HG03565 (cell line): ENCODE measurements at regions not wholly inside any gene's neighbourhood (a gene's known extent, or its start where the extent isn't known, plus 50 kb on each side); places are given as distances from the start of the nearest gene placed in this dataset.

Experiments used
- ATAC-seq: cut with Tn5 transposase; IDR thresholded peaks from one replicate; pipeline ENCODE4 v1.9.1; 2021; ENCODE audit warnings: mild to moderate bottlenecking, moderate library complexity; ENCODE audit not compliant: unreplicated experiment

DNA sequence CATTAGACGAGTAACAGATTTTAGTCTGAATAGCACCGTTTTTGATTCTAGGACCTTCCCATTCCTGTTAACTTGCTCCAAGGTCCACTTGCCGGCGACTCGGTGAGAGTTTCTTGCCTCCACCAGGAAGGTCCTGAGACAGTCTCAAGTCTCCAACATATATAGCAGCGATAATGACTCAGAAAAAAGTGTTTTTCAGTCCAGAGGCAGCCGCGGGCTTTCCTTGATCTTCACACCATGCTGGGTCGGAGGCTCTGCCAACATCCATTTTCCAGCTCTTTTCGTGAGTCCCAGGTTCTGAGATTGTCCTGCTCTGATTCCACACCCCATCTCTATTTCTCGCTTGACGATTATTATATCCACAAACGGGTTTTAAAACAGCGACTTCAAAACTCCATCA is 170.5 kb downstream of the GPX5 start:
- ATAC-seq = no peak

DNA sequence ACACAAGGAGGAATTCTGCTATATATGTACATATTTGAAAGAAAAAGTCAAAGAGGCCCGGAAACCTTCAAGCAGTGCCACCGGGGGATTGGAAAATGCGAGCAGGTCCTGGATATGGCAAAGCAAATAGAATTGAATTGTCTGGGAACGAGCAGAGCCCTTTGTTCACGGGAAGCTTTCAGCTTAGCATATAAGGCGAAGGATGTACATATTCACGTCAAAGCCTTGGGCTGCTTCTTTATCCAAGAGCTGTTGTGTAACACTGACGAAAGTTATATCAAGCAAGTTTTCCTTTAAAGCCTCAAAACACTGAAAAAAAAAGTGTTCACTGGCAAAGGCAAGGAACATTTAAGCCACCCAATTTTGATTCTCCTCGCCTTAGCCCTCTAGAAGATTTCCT is 171.0 kb downstream of the GPX5 start:
- ATAC-seq = no peak

DNA sequence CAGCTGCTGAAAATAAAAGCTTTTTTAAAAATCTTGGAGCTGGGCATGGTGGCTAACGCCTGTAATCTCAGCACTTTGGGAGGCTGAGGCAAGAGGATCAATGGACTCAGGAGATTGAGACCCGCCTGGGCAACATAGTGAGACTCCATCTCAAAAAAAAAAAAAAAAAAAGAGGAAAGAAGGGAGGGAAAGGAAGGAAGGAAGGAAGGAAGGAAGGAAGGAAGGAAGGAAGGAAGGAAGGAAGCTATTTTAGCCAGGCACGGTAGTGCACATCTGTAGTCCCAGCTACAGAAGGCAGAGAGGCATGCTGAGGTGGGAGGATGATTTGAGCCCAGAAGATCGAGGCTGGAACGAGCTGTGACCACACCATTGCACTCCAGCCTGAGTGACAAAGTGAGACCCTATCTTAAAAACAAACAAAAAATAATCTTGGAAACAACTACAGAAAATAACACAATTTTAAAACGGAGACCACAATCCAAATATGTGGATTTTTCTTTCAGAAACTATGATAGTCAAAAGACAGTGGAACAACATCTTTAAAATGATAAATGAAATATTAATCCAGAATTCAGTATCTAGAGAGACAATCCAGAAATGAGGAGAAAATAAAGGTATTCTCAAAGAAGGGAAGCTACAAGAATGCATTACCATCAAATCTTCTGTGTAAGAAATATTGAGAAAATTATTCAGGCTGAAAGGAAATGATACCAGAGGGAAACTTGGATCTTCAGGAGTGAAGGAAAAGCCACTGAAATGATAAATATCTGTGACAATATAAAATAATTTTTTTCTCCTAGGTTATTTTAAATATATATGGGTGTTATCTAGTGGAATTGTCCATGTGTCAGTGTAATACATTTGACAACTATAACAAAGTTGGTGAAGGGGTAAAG is 182.0 kb downstream of the GPX5 start:
- no peak for ATAC-seq

DNA sequence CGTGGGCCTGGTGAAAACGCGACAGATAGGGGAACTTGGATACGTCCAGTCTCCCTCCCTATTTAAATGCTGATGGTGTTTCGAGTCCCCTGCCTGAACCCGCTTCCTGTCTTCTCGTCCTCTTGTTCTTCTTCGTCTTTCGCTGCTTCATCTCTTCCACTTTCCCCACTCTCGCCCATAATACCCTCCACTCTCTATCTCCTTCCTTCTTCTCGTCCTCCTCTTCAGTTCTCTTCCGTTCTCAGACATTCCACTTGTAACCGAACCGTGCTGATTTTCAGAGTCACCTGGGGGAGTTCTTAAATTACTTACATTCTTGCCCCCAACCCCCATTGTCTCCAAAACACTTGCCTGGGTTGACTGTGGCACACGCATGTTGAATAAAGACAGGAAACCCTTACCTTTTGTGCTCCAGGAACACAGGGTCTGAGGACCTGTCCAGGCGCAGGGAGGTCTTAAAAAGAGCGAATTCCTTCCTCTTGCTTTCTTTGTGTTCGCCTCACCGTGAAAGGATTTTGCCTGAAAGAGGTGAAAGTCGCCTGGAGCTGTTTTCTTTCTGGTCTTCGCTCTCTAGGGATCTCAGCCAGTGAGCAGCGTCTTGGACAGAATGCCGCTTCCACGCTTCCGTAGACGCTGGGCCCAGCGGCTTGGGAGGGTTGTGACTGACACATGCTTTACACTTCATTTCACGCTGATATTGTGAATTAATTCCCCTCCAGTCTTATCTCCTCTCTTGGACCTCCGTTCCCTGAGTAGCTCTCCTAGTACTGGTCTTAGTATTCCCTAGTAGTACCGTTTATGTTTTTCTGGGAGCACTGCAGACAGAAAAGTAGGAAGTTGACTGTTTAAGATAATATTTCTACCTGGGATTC is 184.0 kb downstream of the GPX5 start:
- ATAC-seq = no peak

DNA sequence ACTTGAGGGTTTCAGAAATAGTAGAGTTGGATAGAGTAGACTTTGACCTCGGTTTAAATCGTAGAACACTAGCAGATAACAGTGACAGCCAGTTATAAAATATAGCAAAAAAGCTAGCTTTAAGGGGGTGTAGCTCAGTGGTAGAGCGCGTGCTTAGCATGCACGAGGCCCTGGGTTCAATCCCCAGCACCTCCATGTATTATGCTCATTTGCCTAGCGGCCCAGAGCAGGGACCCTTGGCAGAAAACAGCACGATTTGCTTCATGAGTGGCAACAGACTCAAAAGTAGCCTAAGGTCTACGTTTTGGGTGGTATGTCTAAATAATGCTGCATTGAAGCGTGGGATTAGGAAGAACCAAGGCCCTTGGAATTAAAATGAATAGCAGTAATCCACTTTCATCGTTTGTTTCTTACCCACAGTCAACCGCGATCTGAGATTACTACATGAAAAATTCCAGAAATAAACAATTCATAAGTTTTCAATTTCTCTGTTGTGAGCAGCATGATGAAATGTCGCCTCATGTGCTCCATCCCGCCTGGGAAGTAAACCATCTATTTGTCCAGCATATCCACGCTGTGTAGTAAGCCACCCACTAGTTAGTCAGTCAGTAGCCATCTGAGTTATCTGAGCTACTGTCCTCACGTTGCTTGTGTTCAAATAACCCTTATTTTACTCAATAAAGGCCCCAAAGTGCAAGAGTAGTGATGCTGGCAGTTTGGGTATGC is 184.9 kb downstream of the GPX5 start:
- no peak for ATAC-seq

DNA sequence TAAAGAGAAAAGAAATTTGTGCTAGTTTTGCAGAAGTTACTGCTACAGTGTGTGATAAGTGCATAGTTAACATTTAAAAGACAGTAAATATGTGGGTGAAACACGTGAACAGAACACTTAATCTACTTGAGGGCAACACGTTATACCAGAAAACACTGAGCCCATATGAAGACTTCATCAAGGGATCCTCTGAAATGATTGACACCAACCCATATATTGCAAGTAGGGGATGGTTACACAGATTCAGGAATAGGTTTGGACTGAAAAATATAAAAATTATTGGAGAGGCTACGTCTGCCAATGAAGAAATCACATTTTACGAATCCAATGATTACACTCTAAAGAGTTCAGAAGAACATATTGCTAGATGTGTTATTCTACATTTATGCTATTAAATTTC is 185.6 kb downstream of the GPX5 start:
- no peak for ATAC-seq

DNA sequence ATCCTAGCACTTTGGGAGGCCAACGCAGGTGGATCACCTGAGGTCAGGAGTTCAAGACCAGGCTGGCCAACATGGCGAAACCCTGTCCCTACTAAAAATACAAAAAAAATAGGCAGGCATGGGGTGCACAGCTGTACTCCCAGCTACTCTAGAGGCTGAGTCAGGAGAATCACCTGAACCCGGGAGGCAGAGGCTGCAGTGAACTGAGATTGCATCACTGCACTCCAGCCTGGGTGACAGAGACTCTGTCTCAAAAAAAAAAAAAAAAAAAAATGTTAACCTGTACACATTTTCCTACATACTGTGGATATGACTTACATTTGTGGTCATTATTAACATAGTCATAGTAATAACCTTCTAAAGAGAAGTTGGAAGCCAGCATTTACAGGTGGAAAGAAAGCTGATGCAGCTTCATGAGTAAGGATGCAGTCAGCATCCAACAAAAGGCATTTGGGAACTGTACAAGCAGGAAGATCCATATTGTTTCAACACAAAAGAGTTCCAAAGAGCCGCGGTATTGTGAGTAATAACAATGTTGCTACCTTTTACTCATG is 186.2 kb downstream of the GPX5 start:
- ATAC-seq = no peak

DNA sequence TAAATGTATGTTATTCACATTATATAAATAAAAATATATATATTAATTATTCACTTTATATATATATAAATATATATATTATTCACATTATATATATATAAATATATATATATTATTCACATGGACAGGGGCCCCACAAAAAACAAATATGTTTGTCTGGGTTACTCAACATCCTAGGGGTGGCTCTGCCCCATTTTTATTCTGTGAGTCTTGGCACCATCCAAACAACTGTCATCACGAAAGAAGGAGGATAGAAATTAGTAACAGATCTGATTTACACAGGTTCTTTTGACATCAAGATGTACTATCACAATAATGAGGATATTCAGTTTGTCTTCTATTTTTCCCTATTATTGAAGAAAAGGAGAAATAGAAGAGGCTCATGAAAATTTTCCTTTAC is 187.3 kb downstream of the GPX5 start:
- ATAC-seq = no peak

DNA sequence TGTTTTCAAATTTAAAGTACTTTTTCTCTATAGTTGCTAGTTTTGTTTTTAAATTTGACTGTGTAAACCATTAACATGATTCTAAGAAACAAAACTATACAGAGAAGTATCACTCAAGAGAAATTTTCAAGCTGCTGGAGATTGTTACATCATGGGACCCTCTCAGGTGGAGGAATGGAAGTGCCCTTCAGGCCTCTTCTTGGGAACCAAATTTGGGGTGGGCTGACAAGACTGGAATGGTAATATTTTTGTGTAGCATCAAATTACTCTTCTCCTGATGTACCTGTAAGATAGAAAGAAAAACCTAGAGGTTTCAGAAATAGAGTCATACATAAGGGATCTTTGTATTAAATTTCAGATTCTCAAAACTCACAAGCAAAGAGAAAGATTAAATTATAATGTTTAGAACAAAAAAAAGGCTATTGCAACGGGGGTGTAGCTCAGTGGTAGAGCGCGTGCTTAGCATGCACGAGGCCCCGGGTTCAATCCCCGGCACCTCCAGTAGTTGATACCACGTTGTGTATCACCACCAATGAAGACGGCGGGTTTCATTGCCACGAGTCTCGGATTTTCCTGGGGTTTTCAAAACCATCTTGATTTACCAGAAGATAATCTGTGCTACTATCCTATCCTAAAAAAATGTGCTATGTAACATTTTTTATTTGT is 193.7 kb downstream of the GPX5 start:
- no peak for ATAC-seq

DNA sequence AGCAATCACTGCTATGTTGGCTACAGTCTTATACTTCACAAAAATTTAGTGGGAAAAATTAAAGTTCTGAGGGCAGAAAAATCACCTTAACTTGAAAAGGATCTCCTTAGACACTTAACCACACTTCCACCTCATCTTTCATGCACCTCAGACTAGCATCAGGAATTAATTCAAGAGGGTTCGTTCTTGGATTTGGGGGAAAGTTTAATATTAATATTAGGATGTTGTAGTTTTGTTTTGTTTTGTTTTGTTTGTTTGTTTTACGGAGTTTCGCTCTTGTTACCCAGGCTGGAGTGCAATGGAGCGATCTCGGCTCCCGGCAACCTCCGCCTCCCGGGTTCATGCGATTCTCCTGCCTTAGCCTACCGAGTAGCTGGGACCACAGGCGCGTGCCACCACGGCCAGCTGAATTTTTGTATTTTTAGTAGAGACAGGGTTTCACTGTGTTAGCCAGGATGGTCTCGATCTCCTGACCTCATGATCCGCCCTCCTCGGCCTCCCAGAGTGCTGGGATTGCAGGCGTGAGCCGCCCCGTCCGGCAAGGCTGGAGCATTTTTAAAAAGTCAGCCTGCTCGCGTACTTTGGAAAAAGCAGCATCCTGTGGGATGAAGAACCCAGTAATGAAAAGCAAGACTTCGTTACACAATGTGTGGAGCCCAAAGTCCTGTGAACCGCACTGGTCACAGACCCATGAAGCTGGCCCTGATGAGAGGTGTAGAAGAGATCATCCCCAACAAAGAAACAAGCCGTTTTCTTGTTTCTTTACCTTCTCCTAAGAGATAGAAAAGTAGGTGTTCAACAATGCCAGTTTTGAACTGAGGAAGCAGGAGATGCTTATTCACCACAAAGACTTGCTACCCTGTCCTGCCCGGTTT is 194.9 kb downstream of the GPX5 start:
- ATAC-seq = no peak

DNA sequence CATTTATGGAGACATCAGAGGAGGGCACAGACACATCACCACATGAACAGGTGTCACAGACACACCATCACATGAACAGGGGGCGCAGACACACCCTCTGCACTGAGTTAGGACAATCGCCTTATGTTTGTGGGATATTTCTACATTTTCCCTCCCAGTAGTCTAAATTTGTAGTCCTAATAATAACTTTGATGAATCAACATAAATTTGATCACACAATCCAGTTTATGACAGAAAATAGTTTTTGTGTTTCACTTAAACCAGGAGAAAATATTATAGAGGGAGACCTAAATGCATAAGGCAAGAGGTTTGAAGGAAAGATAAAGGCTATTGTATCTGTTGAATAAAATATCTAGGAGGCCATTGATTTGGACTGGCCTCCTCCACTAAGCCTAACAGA is 195.7 kb downstream of the GPX5 start:
- ATAC-seq = no peak

DNA sequence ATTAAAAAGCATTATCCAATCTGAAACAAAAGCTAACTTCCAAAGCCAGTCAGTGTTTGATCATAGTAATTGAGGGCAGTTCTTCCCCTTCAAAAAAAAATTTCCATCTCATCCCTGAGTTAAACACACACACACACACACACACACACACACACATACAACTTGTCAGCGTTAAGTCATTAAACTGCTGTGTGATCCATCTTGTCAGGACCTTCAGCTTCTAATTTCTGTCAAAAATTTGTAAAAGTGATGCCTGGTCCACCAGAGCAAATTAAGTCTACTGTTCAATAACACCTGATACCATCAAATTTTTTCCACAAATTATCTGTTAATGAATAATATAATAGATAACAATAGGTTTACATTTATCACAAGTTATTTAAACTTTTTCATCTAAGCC is 198.7 kb downstream of the GPX5 start:
- ATAC-seq = no peak

DNA sequence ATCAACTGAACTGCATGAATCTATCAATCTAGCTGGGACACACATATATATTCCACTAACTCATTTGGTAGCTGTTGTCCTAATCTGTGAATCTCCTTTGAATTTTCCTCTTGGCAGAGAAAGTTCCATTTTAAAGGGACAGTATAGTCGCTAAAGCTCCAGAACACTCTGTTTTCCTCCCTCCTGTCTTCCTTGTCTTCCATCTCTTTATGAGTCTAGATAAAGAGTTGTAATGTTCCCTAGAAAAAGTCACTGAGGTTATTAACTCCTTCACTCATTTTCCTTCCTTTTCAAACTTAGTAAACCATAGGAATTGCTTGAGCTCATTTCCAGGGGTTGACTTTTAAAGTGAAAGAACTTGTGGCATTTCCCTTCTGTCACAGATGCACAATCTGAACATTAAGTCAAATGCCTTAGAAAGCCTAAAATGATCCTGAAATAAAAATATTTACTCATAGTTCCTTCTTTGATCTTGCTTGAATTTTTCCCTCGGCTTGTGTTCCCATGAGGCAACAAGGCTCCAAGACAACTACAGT is 198.4 kb downstream of the TRIM27 start:
- no peak for ATAC-seq

DNA sequence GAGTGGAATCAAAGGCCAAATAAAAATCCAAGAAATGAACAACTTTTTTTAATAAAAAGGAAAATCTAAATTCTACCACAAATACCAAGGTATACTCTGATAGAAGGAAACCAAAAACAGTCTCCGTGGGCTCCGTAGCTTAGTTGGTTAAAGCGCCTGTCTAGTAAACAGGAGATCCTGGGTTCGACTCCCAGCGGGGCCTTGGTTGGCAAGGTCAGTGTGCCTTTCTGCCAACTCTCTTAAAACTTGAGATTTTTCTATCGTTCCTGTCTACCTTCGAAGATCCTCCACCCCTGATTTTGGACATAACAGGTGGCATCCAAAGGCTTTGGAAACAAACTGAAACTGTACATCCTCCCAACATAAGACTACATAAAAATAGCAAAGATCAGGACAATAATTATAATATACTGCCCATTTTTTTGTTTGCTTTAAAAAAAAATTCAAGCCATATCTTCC is 197.9 kb downstream of the TRIM27 start:
- no peak for ATAC-seq

DNA sequence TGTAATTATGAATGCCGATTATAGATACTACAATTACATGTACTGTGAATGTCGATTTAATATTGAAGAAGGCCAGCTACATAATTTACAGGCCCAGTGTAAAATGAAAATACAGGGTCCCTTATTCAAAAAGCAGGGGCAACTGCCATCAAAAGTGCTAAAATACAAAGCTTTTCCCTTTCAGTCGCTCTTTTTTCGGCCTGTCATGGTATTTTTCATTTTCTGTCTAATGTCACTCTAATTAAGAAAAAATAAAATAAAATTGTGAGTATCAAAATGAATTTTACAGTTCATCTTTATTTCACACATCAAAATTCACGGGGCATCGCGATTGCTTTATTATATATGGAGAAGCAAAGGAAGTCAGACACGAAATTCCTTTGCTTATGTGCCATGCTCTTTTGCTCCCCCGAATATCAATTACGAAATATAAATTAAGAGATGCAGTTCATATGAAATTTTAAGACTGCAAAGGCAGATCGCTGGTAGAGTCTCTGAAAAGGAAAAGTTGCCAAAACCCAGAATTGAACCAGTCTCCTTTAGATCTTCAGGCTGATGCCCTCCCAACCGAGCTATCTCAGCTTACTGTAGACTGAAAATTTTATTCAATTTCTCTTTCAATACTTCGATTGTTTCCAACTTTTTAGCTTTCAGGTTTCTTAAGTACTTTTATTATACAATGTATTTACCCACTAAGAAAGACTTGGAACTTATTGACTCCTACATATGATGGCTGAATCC is 197.0 kb downstream of the TRIM27 start:
- no peak for ATAC-seq

DNA sequence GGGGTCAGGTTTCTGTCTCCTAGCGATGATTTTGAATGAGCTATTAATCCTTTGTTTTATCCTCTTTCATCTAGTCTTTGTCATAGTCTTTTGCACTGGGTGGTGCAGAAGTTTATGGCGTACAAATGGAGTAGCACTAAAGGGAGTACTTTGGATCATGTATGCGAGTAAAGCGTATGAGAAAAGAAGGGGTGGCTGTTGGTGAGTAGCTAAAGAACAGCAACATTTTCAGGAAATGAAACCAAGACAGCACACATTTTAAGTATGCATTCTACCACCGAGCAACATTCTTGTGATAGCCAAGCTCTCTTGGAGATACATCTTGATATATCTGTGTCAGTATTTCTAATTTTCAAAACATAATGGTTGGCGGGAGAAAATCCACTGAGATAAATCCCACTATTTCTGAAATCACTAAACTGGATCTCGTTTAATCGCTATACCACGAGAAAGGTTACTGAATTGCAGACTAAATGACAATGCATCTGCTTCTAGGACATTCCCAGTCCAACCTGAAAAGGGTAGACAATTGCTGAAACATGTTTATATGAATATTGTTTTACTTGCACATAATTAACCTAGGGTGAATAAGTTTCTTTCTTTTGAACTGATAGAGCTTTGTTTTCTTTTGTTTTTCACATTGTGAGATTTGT is 196.1 kb downstream of the TRIM27 start:
- ATAC-seq = no peak

DNA sequence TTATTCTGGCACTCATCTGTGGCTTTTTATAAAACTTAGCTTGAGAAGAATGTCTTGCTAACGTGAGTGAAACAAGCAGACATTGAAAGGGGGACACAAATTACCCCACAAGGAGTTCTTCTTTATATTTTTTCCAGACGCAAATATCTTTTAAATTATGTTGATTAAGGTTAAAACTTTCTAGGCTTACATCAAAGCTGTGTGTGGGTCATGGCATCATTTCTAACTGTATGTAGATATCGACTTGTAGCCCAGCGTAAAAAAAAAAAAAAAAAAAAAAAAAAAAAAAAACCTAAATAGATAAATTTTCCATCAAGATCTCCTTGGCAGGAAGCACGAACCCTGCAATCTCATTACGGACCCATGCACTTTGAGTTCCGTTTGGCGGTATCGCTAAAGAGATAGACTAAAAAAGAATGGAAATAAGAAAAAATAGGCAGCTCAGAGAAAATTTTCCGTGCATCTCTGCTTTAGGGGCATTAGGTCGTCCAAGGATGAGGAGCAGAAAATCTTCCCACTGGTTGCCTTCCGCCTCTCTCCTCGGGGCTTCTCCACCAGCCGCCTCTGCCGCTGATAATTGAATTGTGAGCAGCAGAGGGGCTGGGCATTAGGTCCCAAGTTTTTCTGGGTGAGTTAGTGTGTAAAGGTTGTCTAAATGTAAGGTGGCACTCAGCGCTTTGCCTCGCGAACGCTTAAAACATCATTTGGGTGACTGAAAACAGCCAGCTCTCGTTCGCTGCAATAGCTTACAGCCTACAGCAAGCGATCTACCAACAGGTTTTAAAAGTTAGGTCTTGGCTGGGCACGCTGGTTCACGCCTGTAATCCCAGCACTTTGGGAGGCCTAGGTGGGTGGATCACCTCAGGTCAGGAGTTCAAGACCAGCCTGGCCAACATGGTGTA is 194.0 kb downstream of the TRIM27 start:
- ATAC-seq = no peak
